Mesothelial cell of epicardium (in vitro differentiated cells): ENCODE measurements at regions not wholly inside any gene's neighbourhood (a gene's known extent, or its start where the extent isn't known, plus 50 kb on each side); places are given as distances from the start of the nearest gene placed in this dataset.

Source experiments
- DNase-seq, 2 experiments: peaks; one replicate each; pipeline ENCODE4 v3.0.0; 2021; ENCODE audit warnings: low spot score in 2 of 2; ENCODE audit not compliant: unreplicated experiment in 2 of 2
- H3K27ac Mint-ChIP-seq: 2 replicates; pipeline ENCODE4 v1.8.0; 2021; ENCODE audit warnings: mixed read lengths
- H3K27me3 Mint-ChIP-seq: 2 replicates; pipeline ENCODE4 v1.8.0; 2021; ENCODE audit warnings: low read depth, mixed read lengths
- H3K36me3 Mint-ChIP-seq: 2 replicates; pipeline ENCODE4 v1.8.0; 2021; ENCODE audit warnings: mixed read lengths
- H3K4me1 Mint-ChIP-seq: 2 replicates; pipeline ENCODE4 v1.8.0; 2021; ENCODE audit warnings: mixed read lengths
- H3K4me3 Mint-ChIP-seq: 2 replicates; pipeline ENCODE4 v1.8.0; 2021; ENCODE audit warnings: mild to moderate bottlenecking, moderate library complexity, mixed read lengths
- H3K9me3 Mint-ChIP-seq: 2 replicates; pipeline ENCODE4 v1.8.0; 2021; ENCODE audit warnings: mixed read lengths
- TF ChIP-seq, protein P1 (sequence below): fragments of 200-600 bp; sonication (generic); IDR thresholded peaks from one replicate; pipeline ENCODE4 v1.5.0; 2021; ENCODE audit warnings: antibody characterized with exemption; ENCODE audit not compliant: unreplicated experiment

DNA sequence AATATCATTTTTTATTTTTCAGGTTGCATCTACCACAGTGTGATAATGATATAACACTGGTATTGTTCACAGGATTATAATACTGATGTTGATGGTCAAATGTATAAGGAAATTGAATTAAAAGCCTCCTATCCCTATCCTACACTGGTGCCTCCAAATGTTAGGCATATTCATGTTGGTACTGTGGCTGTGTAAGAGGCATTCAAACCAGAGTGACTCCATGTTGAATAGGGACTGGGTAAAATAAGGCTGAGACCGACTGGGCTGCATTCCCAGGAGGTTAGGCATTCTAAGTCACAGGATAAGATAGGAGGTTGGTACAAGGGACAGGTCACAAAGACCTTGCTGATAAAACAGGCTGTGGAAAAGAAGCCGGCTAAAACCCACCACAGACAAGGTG, 68.9 kb upstream of the RNU6-1 start:
- H3K36me3 Mint-ChIP-seq, result peaks cover 12% of the 10 kb centered on the region
- no peaks in the 10 kb centered on the region for H3K27me3 Mint-ChIP-seq
- peaks cover 6% of the 10 kb centered on the region for H3K4me1 Mint-ChIP-seq
- peaks cover 48% of the 10 kb centered on the region for H3K9me3 Mint-ChIP-seq
- TF ChIP-seq, protein P1, sequence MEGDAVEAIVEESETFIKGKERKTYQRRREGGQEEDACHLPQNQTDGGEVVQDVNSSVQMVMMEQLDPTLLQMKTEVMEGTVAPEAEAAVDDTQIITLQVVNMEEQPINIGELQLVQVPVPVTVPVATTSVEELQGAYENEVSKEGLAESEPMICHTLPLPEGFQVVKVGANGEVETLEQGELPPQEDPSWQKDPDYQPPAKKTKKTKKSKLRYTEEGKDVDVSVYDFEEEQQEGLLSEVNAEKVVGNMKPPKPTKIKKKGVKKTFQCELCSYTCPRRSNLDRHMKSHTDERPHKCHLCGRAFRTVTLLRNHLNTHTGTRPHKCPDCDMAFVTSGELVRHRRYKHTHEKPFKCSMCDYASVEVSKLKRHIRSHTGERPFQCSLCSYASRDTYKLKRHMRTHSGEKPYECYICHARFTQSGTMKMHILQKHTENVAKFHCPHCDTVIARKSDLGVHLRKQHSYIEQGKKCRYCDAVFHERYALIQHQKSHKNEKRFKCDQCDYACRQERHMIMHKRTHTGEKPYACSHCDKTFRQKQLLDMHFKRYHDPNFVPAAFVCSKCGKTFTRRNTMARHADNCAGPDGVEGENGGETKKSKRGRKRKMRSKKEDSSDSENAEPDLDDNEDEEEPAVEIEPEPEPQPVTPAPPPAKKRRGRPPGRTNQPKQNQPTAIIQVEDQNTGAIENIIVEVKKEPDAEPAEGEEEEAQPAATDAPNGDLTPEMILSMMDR, result no peak
- no peak overlapping the region for H3K27ac Mint-ChIP-seq
- H3K4me3 Mint-ChIP-seq, result no peak overlapping the region
- no peak for DNase-seq

DNA sequence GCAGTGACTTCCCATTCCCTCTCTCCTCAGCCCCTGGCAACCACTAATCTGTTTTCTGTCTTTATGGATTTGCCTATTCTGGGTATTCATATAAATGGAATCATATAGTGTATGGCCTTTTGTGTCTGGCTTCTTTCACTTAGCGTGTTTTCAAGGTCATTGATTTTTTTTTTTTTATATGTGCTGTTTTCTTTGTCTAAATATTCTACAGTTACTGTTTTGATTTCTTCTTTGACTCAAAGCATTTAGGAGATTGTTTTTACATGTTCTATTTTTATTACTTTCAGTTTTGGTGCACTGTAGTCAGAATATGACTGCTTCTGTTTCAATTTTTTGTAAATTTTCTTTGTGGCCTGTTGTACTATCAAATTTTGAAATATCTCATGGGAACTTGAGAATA, 71.9 kb upstream of the RNU6-1 start:
- Mint-ChIP-seq H3K36me3 (no peaks in the 10 kb centered on the region), H3K9me3 (peaks cover 22% of the 10 kb centered on the region), H3K27me3 (no peaks in the 10 kb centered on the region), H3K4me3 (no peak overlapping the region), H3K27ac (no peak overlapping the region), H3K4me1 (peaks cover 32% of the 10 kb centered on the region)
- TF ChIP-seq, protein P1, result no peak
- DNase-seq, result no peak

DNA sequence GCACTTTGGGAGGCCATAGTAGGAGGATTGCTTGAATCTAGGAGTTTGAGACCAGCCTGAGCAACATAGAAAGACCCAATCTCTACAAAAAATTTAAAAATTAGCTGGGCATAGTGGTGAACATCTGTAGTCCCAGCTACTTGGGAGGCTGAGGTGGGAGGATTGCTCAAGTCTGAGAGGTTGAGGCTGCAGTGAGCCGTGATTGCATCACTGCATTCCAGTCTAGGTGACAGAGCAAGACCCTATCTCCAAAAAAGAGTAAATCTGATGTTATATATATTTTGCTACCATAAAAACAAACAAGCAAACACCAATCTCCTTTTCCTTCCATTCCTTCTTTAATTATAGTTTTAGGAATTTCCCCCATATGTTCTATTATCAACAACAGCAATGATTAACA, 74.2 kb upstream of the RNU6-1 start:
- peak overlapping the region; percentile 98 for H3K27ac Mint-ChIP-seq
- no peak for DNase-seq
- H3K36me3 Mint-ChIP-seq, result no peaks in the 10 kb centered on the region
- TF ChIP-seq, protein P1, result no peak
- H3K4me1 Mint-ChIP-seq, result peaks cover 53% of the 10 kb centered on the region
- no peaks in the 10 kb centered on the region for H3K27me3 Mint-ChIP-seq
- peaks cover 17% of the 10 kb centered on the region for H3K9me3 Mint-ChIP-seq
- H3K4me3 Mint-ChIP-seq, result no peak overlapping the region

DNA sequence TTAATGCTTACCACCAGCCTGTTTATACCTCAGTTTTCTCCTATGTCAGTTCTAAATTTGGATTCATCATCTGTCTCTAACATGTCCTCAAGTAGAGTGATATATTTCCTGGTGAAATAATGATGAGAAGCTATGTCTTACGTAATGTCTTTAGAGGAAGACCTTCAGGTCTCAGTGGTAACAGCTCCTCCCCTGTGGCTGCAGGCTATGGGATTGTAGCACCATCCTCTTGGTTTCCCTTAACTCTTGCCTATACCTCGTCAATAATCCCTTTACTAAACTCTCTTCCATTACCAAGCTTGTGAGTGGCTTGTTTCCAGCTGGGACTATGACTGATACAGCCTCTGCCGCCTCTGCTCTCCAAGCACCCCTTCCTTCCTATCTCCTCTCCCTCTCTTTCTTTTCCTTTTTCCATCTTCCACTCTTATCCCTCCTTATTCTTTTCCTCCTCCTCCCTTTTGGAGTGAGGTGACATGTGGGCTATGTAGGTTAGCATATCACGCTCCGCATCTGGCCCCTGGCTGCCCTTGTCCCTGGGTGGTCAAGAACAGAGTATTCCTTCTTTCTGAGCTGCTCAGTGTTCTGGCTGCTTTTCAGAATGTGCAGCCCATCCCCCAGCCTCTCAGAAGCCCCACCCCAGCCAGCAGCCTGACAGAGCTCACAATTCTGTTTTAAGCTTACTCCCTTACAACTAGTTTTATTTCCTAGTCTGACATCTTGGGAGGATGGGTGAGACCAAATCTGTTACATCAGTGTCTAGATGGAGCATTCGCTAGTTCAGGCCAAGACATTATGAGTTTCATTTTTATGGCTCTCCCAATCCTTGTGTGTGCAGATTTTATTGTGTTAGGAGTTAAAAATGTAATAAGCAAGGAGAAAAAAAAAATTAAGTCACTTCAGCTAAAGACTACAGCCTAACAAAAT, 75.0 kb upstream of the RNU6-1 start:
- Mint-ChIP-seq H3K27me3 (no peaks in the 10 kb centered on the region), H3K36me3 (no peaks in the 10 kb centered on the region), H3K9me3 (peaks cover 13% of the 10 kb centered on the region), H3K27ac (peak overlapping the region; percentile 98), H3K4me1 (peaks cover 53% of the 10 kb centered on the region), H3K4me3 (peak overlapping the region; percentile 46)
- TF ChIP-seq, protein P1, result no peak
- peak; percentile 36 to 66 for DNase-seq

DNA sequence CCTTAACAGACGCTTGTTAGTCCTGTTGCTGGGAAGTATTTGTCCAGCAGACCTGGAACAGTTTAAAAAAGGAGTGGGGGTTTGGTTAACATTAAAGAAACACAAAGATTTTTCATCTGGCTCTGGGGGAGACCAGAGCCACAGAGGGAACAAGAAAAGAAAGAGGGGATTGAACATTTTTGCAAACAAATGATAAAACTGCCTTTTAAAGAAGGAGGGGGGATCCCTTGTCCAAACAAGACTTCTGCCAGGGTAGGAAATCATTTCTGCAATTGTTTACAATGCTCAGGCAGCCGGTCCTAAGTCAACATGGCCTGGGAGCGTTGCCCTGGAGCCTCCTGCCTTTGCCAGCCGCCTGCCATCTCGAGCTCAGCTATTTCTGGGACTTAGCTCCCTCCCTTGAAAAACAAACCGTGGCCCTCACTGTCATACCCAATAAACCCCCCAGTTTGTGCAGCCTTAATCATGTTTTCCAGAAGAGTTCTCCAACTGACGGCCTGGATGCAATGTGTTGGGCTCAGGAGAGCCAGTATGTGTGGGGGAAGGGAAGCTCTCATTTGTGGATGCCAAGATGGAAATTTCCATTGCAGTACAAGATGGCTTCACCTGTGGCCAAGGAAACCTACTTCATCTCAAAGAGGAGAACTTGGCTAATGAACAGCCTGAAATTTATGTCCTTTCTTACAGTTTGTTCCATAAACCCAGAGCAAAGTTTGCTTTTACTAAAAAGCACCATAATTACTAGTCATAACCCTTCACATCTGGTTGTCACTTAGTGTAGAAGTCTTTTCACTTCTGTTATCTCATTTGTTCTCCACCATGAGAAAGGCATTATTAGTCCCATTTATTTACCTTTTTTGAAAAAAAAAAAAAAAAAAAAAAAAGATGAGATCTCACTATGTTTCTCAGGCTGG, 75.9 kb upstream of the RNU6-1 start:
- H3K27me3 Mint-ChIP-seq, result no peaks in the 10 kb centered on the region
- peaks cover 56% of the 10 kb centered on the region for H3K4me1 Mint-ChIP-seq
- TF ChIP-seq, protein P1, result no peak
- H3K9me3 Mint-ChIP-seq, result peaks cover 9% of the 10 kb centered on the region
- peak overlapping the region; percentile 98 for H3K27ac Mint-ChIP-seq
- no peaks in the 10 kb centered on the region for H3K36me3 Mint-ChIP-seq
- H3K4me3 Mint-ChIP-seq, result peak overlapping the region; percentile 46
- DNase-seq, result peak in 1 of 2 experiments; percentile 38
